NCI-H1092 treated with DMSO at 0.1 percent for 48 hours (cell line): ENCODE measurements at regions not wholly inside any gene's neighbourhood (a gene's known extent, or its start where the extent isn't known, plus 50 kb on each side); places are given as distances from the start of the nearest gene placed in this dataset.

Experiments used
- DNase-seq: peaks from one replicate; lab custom pipeline; 2025; lab: John Stamatoyannopoulos, UW

DNA sequence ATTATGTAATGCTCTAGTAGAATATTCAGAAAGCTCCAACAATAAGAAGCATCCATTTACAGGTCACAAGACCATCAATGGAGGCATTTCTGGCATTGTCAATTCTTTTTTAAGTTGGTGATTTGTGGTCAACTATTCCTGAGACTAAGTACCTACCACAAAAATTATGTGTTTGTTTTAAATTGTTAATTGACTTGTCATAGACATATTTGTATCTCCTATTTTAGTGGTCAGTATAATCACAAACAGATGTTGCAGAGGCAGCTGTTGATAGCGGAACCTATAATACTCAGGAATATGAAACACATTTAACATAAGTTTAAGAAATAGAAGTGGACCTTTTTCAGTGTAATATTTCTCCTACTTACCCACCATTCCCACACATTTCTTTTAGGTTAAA, 430.1 kb downstream of the CCDC85A start:
- DNase-seq: no peak

DNA sequence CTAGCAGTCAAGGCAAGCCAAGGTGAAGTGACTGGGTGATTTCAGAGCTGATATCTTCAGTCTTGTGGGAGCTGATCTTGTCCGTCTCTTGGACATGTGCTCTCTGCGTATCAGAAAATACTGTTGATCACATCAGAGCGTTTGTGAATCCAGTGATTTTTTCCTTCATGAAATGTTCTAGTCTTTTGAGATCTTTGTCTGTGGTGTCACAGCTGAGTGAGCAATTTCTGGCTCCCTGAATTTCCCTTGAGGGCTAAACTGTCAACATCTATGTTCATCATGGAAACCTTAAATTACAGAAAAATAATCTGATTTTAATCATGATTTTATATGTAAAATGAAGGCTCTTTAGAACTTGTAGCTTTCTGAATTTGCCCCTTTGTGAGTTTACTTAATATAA, 432.0 kb downstream of the CCDC85A start:
- no peak for DNase-seq

DNA sequence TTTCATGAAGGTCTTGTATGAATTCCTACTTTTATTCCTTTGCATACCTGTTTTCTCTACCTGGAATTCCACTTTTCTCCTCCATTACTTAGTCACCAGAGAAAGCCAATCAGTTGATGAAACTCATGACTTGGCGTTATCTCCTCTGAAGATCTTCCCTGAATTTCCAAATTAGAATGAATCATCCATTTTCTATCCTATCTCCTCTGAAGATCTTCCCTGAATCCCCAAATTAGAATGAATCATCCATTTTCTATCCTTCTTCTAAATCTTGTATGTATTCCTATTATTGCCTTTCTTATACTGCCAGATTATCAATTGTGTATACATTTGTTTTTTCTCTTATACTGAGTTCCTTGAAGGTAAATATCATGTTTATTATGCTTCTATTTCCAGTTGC, 440.4 kb downstream of the CCDC85A start:
- no peak for DNase-seq

DNA sequence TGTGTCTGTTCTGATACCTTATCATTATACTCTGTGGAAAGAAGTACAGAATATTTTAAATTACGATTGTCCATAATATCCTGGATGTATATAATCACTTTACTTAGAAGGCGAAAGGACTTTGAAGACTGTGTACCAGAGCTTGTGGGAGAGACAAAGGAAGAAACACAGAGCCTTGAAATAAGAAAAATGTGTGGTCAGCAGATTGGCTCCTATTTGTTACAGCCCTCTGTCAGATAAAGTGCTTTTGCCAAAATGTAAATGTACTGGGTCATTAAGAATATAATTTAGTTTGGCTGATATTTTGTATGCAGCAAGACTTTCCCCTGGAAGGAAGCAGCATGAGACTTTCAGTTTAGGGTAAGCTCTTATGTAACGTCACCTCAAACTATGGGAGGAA, 443.1 kb downstream of the CCDC85A start:
- no peak for DNase-seq

DNA sequence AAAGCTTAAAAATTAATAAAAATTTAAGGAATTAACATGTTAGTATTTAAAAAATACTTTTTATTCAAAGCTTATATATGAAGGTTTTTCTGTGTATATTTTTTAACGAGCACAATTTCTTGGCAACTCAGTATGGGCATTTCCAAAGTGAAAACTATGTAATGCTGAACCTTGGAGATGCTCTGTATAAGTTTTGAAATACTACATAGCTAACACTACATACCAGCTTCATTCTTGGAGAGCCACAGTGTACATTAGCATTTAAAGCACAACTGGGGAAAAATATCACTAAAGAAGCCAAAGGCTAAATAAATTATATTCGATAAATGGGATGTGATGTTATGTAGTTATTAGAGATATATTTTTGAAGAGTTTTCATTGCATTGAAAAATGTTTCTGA, 446.5 kb downstream of the CCDC85A start:
- no peak for DNase-seq

DNA sequence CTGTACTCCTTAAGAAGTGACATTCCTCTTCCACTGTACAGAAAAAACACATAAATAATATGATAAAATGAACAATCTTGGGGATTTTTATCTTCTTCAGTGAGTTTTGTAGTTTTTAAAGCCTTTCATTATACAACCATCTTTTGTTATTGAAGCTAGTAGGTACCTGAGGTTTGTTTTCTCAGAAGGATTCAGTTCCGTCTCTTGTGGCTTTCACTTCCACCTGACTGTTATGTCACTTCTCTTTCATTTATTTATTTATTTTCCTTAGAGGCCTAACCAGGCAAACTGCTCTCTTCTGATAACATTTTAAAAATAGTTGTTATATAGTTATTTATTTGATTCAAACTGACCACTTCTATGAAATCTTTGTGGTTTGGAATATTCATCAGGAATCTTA, 464.2 kb downstream of the CCDC85A start:
- DNase-seq: no peak

DNA sequence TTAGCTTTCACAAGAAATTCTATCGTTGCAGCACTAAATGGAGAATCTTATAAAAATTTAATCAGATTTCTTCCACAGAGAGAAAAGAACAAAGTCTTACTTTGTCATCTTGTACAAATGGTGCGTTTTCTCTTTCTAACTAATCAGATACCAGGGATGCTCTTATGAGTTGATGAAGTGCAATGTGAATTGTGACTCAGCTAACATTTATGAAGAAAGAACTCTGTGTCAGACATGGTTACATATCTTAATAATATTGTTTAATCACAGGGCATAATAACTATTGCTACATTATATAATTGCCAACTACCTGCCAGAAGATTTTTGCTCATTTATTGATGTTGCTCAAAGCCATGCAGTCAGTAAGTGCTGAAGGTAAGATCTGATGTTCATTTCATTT, 465.0 kb downstream of the CCDC85A start:
- DNase-seq: no peak

DNA sequence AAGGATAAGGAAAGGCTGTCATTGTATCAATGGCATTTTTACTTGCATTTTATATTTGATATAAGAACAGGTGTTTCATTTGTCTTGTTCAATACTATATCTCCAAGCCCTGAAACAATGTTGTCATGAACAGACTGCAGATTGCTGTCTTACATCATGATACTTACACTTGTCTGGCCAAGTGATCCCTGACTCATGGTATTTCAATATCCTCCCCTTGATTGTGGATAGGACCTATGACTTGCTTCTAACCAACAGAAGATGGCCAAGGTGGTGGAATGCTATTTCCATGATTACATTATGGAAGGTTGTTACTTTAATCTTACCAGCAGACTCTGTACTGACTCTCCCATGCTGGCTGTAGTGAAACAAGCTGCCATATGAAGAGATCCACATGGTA, 471.1 kb downstream of the CCDC85A start:
- DNase-seq: no peak

DNA sequence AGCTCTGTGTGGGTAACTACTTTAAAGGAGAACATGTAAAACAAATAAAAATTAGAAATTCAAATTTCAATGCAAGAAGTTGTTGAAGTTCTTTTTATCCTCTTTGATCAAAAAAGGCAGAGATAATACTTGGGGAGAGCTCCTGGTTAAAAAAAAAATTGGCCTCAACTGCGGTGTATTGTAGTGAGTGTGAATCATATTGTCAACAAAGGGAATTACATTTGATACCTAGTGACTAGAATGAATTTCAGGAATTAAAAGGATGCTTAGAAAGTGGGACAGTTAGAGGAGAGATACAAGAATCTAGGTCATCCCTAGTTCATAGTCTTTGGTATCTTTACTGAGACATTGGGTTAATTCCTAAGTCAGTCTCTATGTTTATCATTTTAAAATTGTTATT, 473.0 kb downstream of the CCDC85A start:
- no peak for DNase-seq

DNA sequence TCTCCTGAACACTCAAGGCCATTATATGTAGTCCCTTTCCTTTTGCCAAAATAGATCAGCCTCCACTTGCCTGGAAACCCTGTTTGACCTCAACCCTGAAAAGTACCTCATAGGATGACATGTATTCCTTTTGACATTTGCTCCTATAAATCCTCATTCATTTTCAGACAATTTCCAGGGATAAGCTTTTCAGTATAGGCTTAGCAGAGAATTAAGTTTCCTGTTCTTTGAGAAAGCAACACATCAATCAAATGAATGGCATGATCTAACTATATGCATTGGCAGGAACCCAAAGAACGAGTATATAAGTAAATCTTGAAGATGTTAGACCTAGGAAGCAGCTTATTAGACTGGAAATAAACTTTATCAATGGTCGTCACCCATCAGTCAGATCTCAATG, 483.0 kb downstream of the CCDC85A start:
- no peak for DNase-seq

DNA sequence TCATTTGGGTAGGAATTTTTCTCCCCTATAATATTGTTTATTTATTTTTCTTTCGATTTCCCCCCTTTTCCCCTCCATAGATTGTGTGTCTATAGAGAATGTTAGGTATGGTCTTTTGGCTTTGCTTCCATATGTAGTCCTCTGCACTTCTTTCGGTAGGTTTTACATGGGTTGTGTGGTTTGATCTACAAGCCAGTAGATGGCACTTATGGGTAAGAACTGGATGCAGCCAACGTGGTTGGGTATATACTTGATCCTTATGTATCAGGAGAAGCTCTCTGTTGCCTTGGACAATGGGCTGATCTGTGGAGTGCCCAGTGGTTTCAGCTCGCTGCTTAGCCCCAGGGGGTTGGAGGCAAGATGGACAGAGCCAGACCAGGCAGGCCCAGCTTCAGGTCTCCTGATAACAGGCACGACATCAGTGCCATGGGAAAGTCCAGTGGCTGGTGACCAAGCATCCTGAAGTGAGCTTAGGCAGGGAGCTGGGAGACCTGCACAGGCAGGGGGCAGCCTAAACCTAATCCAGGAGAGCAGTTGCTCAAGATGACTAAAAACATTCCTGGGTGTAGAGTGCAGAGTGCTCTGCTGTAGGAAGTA, 488.3 kb downstream of the CCDC85A start:
- no peak for DNase-seq

DNA sequence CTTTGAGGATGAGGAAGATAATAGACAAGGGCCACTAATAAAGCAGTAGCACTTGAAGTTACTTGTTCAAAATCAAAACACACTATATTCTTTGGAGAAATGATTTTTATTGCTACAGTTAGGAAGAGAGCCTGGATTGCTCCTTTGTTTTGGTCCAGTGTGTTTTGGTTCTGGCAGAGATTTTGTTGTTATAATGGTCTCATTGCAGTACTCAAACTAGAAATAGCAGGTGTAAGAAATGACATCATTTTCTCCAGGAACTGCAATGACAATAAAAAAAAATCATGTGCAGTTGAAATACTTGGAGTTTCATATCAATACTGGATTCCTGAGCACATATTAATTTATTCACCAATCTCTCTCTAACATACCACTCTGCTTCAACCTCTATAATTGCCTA, 490.3 kb downstream of the CCDC85A start:
- no peak for DNase-seq

DNA sequence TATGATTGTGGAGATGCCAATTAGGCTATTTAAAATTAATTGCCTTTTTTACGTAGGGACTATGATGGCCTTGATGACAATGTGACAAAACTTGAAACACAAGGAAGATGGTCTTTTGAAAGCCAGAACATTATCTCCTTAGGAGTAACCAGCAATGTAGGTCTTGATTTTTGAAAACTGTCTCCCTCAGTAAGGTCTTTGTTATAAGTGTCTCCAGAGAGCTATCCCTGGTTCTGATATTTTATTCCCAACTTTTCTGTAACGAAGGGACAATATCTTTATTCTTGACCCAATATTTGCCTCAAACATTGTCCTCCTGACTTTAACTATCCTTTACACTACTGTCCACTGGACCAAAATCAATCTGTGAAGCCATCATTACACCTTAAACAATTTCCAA, 493.2 kb downstream of the CCDC85A start:
- no peak for DNase-seq

DNA sequence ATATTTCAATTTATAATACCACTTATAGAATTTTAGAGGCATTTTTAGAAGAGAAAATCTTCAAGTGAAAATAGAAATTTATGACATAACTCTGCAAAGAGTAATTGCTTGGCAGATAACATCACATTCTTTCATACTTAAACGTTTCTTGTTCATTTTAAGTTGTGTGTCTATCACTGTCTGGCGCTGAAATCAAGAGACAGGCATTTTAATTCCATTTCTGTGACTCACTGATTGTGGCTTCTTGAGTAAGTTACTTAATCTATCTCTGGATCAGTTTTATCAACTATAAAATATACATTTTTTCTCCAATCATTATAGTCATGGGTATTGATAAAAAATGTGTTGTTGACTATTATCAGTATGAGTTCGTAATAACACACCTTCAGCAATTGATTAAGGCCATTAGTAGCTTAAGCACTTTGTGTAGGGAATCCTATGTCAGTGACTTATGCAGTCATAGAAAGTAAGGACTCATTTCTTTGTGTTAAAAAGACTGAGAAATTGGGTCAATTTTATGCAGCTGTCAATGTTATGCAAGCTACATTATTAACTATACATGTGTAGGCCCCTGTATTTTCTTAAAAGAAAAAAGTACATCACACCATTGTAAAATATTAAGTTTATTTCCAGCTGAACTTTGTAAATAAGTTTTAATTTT, 497.3 kb downstream of the CCDC85A start:
- no peak for DNase-seq

DNA sequence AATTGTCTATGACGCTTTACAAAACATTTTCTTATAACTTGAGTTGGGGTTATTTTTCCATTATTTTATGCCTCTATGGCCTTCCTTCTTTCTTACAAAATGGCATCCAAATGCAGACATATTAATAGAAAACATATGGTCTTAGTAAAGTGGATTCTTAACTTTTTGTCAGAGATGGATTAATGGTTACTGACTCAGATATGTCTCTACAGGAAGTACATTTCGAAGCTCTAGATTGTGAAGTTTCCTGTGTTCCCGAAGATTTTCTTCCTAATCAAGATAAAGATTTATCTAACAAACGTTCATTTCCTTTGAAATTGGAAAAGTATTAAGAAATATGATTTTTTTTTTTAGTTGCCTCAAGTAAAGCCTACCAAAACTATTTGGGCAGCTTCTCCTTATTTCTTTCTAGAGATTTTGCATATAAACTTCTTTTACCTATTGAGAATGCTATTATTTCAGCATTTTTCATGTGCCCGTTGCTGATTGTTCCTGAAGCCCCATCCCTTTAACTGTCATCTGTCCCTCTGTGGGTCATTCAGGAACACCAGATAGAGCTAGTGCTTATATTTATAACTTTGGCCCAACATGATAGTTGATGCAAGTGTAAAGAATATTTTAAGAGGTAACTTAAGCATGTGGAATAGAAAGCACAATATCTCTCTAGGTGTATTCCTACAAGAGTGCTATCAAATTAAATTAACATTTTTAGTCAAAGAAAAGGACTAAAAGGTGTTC, 498.0 kb downstream of the CCDC85A start:
- no peak for DNase-seq

DNA sequence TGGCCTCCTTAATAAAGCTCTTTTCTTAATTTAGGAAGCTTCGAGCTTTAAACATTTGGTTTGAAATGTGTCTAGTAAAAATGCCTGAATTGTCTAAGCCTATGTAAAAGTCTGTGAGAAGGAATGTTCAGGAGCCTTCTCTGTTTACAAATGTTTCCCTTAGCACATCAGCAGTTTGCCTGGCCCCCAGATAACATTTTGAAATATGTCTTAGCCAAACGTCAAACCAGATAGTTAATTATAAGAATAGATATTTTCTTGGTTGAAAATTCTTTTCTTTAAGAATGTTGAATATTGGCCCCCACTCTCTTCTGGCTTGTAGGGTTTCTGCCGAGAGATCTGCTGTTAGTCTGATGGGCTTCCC, 498.6 kb downstream of the CCDC85A start:
- no peak for DNase-seq

DNA sequence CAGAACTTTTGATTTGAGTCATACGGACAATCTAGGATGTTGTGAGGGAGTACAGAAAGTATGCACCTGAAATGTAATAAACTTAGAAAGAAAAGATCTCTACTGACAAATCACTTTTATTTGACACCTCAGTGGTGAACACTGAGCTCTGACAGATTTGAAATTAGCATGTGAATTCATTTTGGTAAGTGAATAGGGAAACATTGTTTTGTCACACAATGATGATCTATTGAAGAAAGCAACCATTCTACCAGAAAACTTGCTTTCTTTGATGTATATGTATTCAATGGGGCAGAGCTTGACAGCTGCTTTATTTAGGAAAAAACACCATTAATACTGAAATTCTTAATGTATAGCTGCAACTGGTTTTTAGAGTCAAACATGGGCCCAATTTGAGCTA, 500.5 kb downstream of the CCDC85A start:
- no peak for DNase-seq

DNA sequence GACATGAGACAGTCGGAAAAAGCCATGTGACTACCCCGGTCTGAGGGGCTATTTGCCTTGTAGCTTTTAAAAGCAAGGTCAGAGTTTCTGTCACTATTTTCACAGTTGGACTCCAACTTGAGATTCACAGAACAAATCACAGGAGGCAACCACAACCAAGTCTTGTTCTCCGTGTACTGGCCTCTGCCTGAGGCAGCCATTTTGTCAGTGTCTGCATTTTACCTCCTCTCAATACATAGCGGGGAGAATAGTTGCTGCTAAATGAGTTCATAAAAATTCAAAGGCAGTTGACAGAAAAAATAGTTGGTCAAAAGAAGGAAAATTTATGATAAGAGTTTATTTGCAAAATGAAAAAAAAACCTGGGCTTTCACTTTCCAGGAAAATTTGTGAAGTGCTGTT, 501.4 kb downstream of the CCDC85A start:
- DNase-seq: no peak

DNA sequence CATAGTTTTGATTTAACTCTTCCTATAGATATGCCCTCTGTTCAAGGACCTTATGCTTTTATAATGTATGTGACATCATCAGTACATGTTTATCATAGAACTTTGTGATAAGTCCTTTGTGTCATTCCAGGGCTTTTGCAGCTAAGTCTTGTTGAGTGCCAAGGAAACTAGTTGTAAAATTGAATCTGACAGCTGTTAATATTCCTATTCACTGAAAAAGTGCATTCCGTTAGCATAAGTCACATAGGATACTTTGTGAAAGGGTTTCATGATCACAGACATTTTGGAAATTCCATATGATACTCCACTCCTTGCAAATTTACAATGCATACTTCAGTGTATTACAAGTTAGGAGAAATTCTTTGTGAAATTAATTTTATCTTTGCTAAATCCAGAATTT, 503.4 kb downstream of the CCDC85A start:
- no peak for DNase-seq

DNA sequence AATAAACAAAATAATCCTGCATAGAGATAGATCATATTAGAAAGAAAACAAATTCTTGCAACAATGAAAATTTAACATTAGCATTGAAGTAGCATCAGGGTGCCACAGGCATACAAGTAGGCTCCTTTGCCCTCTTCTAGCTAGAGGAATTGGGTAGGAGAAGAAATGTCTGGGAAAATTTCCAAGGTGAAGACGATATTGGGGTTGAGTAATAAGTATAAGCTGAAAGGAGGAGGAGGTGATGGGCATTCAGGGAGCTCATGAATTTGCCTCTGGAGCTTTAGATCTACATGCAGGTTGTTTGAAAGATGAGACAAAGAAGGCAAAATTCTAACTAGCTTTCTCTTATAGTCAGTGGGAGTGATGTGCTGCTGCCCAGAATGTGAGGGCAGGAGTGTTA, 504.9 kb downstream of the CCDC85A start:
- DNase-seq: no peak

DNA sequence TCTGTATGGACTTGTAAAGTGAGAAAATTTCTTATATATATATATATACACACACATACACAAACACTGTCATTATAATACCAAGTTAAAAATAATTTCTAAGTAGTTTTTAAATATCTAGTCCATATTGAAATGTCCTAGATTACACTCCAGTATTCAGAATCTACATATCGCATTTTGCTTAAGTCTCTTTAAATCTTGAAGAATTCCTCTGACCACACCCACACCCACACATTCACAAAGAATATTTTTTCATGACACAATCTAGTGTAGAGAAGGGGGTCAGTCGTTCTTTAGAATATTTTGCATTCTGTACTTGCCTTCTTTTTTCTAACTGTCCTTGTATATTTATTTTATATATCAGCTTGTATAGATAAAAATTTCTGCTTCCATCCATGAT, 509.7 kb downstream of the CCDC85A start:
- DNase-seq: no peak

DNA sequence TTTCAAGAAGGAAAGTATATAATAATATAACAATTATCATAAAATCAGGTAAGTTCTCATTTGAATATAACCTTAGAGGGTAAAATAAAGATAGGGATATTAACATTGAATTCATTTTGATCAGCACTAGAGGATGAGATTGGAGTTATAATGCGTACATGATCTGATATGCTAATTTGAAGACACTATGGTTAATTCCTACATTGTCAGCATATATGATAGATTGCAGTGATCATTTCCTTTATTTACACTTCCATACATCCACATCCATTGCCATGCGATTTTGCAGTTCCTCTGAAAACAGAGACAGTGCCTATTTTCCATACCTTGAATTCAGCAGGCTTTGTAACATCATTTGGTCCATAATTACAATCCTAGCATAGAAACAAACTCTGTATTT, 519.2 kb downstream of the CCDC85A start:
- DNase-seq: no peak

DNA sequence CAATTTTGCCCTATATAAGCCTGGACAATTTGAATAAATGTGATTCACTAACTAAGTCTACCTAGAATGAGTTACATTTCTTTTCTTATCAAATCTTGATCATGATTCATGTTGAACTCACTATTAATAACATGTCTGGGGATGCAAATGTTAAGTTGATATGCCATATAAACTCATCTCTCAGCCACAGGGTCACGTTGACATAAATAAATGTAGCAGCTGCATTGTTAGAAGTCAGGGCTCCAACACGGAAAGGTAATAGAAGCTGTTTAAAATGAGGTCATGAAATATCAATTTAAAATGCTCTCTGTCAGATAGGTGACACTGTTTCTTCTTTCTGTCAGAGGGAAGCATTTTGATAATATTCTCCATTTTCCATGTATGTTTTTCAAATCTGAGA, 521.9 kb downstream of the CCDC85A start:
- no peak for DNase-seq

DNA sequence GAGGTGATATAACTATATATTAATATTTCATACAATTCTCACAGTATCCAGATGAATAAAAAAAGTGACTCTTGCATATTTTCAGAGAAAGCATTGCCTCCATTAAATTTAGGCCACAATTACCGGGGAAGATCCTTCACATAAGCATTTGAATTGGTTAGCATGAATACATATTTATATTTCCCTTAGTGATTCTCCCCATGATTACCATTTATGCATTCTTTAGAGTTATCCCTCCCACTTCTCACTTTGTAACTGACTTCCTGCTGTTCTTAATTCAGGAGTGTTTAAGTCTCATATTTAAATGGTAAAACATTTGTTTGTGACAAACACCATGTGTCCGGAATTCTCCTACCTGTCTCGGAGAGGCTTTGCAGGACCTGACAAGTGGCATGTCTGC, 523.4 kb downstream of the CCDC85A start:
- DNase-seq: no peak
